Stimulated activated effector memory CD8-positive, alpha-beta T cell treated with anti-CD3 and anti-CD28 coated beads, Interleukin-12 subunit alpha, Interleukin-12 subunit beta, amount 100 ng/mL, for 72 hours (primary cell): ENCODE measurements at regions not wholly inside any gene's neighbourhood (a gene's known extent, or its start where the extent isn't known, plus 50 kb on each side); places are given as distances from the start of the nearest gene placed in this dataset.
"Not testable (repeated sequence)": the region's sequence is repeated elsewhere in the genome, so short reads cannot be mapped to it uniquely, and the experiment has no call there.

Source experiments
- ATAC-seq: fragments of 150-1000 bp; cut with Tn5 transposase; 2 replicates; pipeline ENCODE4 v1.10.0; 2021
- DNase-seq, 2 donors: peaks; one replicate each; pipeline ENCODE4 v3.0.0; 2021 to 2022; ENCODE audit warnings: low spot score in 2 of 2
- H3K27ac Mint-ChIP-seq: one replicate; pipeline ENCODE4 v1.8.0; 2022; ENCODE audit warnings: mild to moderate bottlenecking, mixed read lengths
- H3K36me3 Mint-ChIP-seq: one replicate; pipeline ENCODE4 v1.8.0; 2022; ENCODE audit warnings: mild to moderate bottlenecking, mixed read lengths
- H3K4me1 Mint-ChIP-seq: one replicate; pipeline ENCODE4 v1.8.0; 2022; ENCODE audit warnings: mixed read lengths
- H3K4me3 Mint-ChIP-seq: one replicate; pipeline ENCODE4 v1.8.0; 2022; ENCODE audit warnings: mild to moderate bottlenecking, mixed read lengths
- H3K9me3 Mint-ChIP-seq: one replicate; pipeline ENCODE4 v1.8.0; 2022; ENCODE audit warnings: mixed read lengths

DNA sequence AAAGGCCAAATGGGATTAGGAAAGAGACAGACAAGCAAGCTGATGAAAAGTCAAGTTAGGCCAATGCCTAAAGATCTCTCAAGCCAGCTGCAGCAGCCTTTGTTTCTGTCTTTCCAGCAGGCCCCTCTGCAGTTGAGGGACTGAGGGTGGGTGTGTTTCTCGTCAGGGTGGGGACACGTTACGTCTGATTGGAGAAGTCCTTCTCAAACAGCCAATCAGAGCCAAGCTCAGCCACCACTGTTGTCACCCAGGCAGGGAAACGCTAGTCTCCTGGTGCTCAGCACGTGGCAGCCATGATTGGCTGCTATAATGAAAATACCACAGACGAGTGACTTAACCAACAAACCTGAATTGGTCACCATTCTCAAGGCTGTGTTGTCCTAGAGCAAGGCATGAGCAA, 177.1 kb upstream of the LCORL start:
- no peaks in the 10 kb centered on the region for H3K9me3 Mint-ChIP-seq
- H3K4me1 Mint-ChIP-seq: no peaks in the 10 kb centered on the region
- no peaks in the 10 kb centered on the region for H3K36me3 Mint-ChIP-seq
- H3K27ac Mint-ChIP-seq: no peak overlapping the region
- H3K4me3 Mint-ChIP-seq: no peak overlapping the region
- no peak for ATAC-seq
- no peak for DNase-seq

DNA sequence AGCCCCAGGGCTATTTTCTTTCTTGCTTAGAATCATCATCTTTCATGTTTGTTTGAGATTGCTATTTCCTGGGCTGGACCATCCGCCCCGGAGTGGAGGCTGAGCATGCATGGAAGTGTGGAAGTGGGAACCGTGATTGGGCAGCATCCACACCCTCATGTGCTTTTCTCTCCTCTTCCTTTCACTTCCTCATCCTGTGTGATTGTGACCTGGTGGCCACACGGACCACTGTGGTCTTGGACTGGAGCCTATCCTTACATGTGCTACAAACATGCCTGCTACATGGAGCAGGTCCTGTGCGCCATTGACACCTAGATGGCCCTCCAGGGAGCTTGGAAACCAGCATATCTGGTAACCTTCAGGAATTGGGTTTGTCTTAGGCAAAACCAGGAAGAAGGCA, 175.9 kb upstream of the LCORL start:
- no peak overlapping the region for H3K27ac Mint-ChIP-seq
- DNase-seq (no peak), ATAC-seq (no peak)
- no peak overlapping the region for H3K4me3 Mint-ChIP-seq
- no peaks in the 10 kb centered on the region for H3K4me1 Mint-ChIP-seq
- H3K36me3 Mint-ChIP-seq: no peaks in the 10 kb centered on the region
- no peaks in the 10 kb centered on the region for H3K9me3 Mint-ChIP-seq

GRCh38 chr4:18194278-18194677, 172.7 kb upstream of the LCORL start:
- no peak overlapping the region for H3K27ac Mint-ChIP-seq
- no peaks in the 10 kb centered on the region for H3K9me3 Mint-ChIP-seq
- H3K36me3 Mint-ChIP-seq: no peaks in the 10 kb centered on the region
- H3K4me1 Mint-ChIP-seq: no peaks in the 10 kb centered on the region
- ATAC-seq (no peak), DNase-seq (no peak)
- no peak overlapping the region for H3K4me3 Mint-ChIP-seq

DNA sequence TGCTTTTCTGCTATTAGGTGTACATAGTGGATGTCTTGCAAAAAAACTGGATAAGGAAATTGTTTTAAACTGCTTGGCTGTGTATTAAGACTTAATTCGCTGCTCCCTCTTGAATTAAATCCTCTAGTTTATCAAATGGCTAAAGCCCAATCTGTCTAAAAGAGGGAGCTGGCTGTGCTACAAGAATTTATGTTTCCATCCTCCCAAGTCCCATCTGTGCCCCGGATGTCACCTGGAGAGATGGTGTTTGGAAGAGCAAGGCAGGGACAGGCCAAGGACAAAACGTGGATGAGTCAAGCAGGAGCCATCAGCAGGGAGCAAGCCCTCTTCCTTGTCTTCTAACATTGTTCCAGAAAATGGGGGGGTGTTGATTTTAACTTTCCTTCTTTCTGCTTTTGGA, 171.3 kb upstream of the LCORL start:
- no peaks in the 10 kb centered on the region for H3K4me1 Mint-ChIP-seq
- no peaks in the 10 kb centered on the region for H3K36me3 Mint-ChIP-seq
- H3K9me3 Mint-ChIP-seq: no peaks in the 10 kb centered on the region

DNA sequence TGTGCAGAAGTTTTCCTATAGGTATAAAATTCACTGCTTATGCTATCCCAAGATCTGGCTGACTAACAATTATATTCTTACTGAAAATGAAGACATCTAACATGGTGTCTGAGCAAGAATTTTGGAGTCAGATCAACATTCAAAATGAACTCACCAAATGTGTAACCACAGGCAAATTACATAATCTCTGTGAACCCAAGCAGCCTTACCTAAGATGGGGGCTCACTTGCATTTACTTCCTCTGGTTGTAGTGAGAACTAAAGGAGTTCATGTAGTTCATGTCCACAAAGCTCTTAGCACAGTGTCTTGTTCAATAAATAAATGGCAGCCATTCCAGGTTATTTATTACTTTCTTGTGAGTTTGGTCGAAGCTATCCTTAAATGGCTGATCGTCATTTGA, 163.9 kb upstream of the LCORL start:
- Mint-ChIP-seq H3K9me3 (no peaks in the 10 kb centered on the region), H3K4me1 (no peaks in the 10 kb centered on the region), H3K36me3 (no peaks in the 10 kb centered on the region), H3K4me3 (no peak overlapping the region), H3K27ac (no peak overlapping the region)
- ATAC-seq (no peak), DNase-seq (no peak)

More for the DNA sequence above, 171.3 kb upstream of the LCORL start:
- no peak for DNase-seq
- H3K4me3 Mint-ChIP-seq: no peak overlapping the region
- no peak for ATAC-seq
- no peak overlapping the region for H3K27ac Mint-ChIP-seq

- Mint-ChIP-seq H3K9me3 (no peaks in the 10 kb centered on the region), H3K4me1 (no peaks in the 10 kb centered on the region), H3K4me3 (no peak overlapping the region), H3K27ac (no peak overlapping the region), H3K36me3 (no peaks in the 10 kb centered on the region)
- no peak for DNase-seq
- ATAC-seq: no peak
Measured at GRCh38 chr4:18180892-18181291, 159.3 kb upstream of the LCORL start.

DNA sequence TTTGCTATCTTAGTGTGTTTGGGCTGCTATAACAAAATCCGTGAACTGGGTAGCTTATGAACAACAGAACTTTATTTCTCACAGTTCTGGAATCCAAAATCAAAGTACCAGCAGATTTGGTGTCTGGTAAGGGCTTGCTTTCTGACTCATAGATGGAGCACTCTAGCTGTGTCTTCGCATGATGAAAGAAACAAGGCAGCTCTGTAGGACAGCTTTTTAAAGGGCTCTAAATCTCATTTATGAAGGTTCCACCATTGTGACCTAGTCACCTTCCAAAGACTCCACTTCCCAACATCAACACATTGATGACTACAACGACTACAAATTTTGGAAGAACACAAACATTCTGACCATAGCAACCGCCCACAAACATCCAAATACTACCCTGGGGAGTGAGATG, 158.6 kb upstream of the LCORL start:
- Mint-ChIP-seq H3K27ac (no peak overlapping the region), H3K4me3 (no peak overlapping the region), H3K4me1 (no peaks in the 10 kb centered on the region), H3K36me3 (no peaks in the 10 kb centered on the region), H3K9me3 (no peaks in the 10 kb centered on the region)
- ATAC-seq: no peak
- DNase-seq: no peak

DNA sequence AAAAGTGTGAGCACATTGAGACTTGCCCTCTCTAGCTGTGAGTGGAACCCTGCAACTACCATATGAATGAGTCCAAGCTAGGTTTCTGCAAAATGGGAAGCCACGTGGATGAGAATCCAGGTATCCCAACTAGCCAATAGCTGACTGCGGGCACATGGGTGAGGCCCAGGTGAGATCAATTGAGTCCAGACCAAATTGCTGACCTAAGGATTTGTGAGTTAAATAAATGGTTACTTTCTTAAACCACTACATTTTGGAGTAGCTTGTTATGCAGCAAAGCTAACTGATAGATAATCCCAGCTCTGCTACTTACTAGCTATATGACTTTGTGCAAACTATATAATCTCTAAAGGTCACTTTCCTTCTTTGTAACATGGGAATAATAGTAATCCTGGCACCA, 150.3 kb upstream of the LCORL start:
- no peak overlapping the region for H3K27ac Mint-ChIP-seq
- no peaks in the 10 kb centered on the region for H3K9me3 Mint-ChIP-seq
- H3K4me1 Mint-ChIP-seq: no peaks in the 10 kb centered on the region
- no peaks in the 10 kb centered on the region for H3K36me3 Mint-ChIP-seq
- ATAC-seq: no peak
- DNase-seq: no peak
- no peak overlapping the region for H3K4me3 Mint-ChIP-seq

DNA sequence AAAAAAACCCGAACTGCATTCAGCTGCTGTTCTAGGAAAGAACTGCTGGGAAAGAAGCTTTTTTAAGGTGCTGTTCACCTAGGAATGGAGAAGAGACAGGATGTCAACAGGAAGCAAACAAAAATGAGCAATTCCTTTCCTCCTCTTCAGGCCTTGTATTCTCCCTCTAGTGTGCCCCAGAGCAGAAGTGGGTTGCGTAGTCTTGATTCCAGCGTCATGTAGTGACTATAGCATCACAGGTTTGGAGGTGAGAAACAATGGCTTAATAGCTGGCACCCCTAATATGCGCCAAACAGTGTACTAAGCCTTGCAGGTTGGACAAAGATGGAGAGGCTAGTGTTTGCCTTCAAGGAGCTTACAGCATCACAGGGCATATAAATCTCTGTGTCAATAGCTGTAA, 146.3 kb upstream of the LCORL start:
- Mint-ChIP-seq H3K36me3 (no peaks in the 10 kb centered on the region), H3K9me3 (peaks cover 4% of the 10 kb centered on the region), H3K27ac (no peak overlapping the region), H3K4me3 (no peak overlapping the region), H3K4me1 (no peaks in the 10 kb centered on the region)
- no peak for ATAC-seq
- DNase-seq: no peak

DNA sequence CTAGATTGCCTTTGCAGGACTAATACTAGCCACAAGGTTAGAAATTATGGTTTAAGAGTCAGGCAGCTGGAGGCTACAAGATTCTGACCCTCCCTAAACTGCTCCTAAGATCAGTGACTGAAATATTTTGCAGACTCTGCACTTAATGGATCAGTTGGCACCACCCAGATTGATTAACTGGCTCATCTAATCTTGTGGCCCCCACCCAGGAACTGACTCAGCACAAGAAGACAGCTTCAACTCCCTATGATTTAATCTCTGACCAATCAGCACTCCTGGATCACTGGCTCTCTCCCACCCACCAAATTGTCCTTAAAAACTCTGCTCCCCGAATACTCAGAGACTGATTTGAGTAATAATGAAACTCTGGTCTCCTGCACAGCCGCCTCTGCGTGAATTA, 145.4 kb upstream of the LCORL start:
- Mint-ChIP-seq H3K27ac (no peak overlapping the region), H3K9me3 (peaks cover 4% of the 10 kb centered on the region), H3K4me1 (no peaks in the 10 kb centered on the region), H3K36me3 (no peaks in the 10 kb centered on the region), H3K4me3 (no peak overlapping the region)
- DNase-seq (no peak), ATAC-seq (no peak)

DNA sequence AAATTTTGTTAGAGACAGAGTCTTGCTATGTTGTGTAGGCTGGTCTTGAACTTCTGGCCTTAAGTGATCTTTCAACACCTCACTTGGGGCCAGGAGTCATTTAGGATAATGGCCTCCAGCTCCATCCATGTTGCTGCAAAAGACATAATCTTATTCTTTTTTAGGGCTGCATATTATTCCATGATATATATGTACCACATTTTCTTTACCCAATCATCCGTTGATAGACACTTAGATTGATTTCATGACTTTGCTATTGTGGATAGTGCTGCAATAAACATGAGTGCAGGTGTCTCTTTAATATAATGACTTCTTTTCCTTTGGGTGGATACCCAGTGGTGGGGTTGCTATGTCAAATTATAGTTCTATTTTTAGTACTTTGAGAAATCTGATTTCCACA, 140.9 kb upstream of the LCORL start:
- peaks cover 4% of the 10 kb centered on the region for H3K9me3 Mint-ChIP-seq
- no peak for DNase-seq
- H3K27ac Mint-ChIP-seq: no peak overlapping the region
- no peak for ATAC-seq
- H3K36me3 Mint-ChIP-seq: no peaks in the 10 kb centered on the region
- H3K4me3 Mint-ChIP-seq: no peak overlapping the region
- H3K4me1 Mint-ChIP-seq: no peaks in the 10 kb centered on the region

- H3K4me3 Mint-ChIP-seq, ATAC-seq, H3K9me3 Mint-ChIP-seq, H3K27ac Mint-ChIP-seq, DNase-seq, H3K4me1 Mint-ChIP-seq, H3K36me3 Mint-ChIP-seq: not testable (repeated sequence)
Measured at GRCh38 chr4:18159117-18159912, 137.8 kb upstream of the LCORL start.

DNA sequence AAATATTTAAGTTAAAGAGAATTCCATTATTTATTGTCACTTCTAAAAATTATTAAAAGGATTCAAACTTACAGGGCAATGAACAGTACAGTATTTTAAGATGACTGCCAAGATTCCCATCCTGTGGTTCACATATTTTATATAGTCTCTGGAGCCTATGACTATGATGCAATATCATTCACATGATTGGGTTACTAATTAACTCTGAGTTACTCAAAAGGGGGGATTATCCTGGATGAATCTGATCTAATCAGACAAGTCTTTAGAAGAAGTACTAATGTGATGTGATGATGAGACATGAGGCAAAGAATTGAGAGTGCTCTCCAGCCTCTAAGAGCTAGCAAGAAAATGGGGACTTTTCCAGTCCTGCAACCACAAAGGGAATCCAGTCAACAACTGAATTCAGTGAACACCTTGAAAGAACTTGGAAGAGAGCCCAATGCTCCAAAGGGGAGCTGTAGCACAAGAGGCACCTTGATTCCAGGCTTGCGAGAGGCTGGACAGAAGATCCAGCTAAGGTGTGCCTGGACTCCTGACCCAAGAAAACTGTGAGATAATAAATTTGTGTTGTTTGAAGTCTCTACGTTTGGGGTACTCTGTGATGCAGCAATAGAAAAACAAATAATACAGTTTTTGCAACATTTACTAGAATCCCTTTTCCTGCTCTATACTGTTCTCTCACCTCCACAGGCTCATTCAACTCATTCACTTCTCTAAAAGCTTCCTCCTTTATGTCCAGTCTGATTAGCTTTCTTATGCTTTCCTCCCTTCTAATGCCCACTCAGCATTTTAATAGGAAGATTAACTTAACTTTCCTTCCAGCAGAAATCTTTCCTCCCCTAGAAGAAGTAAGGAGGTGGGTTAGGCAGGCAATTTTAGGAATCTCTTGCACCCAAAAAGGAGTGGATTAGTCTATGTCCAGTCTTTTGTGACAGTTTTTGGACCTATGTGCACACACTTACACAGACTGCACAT, 133.8 kb upstream of the LCORL start:
- no peaks in the 10 kb centered on the region for H3K9me3 Mint-ChIP-seq
- H3K27ac Mint-ChIP-seq: no peak overlapping the region
- no peak for DNase-seq
- H3K4me3 Mint-ChIP-seq: no peak overlapping the region
- ATAC-seq: no peak
- no peaks in the 10 kb centered on the region for H3K4me1 Mint-ChIP-seq
- H3K36me3 Mint-ChIP-seq: no peaks in the 10 kb centered on the region

DNA sequence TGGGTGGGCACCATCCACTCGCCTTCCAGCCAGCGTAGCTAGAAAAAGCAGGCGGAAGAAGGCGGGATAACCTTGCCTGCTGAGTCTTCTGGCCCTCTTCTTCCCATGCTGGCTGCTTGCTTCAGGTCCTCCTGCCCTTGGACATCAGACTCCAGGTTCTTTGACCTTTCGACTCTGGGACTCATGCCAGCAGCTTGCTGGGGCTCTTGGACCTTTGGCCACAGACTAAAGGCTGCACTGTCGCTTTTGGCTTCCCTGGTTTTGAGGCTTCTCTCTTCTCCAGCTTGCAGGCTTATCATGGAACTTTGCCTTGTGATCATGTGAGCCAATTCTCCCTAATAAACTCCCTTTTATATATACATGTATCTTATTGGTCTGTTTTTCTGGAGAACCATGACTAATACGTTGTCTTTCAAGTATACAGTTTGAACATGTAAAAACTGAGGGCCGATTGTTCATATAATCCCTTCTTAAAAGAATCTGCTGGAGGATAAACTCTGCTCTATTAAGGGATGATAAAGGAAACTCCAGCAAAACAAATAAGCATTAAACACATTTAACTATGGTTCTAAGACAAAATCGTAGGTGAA, 116.6 kb upstream of the LCORL start:
- Mint-ChIP-seq H3K4me1 (no peaks in the 10 kb centered on the region), H3K9me3 (peaks cover 3% of the 10 kb centered on the region), H3K27ac (no peak overlapping the region), H3K4me3 (no peak overlapping the region), H3K36me3 (no peaks in the 10 kb centered on the region)
- DNase-seq (no peak), ATAC-seq (no peak)

DNA sequence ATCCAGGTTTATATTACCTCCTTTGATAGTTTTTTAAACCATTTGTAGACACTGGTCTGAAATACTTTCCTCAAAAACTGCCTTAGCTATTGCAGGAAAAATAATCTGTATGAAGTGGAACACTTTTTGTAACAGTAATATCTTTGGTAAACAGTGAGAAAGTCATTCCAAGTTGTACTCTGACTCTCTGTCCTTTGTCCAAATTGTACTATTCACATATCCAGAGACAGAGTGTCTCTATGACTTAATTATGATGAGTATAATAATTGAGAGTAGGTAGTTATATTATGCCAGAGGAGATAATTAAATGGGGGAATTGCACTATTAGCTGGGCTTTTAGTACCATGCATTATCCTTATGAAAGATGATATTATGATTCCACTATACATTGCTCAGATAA, 112.6 kb upstream of the LCORL start:
- no peak overlapping the region for H3K4me3 Mint-ChIP-seq
- no peaks in the 10 kb centered on the region for H3K4me1 Mint-ChIP-seq
- no peaks in the 10 kb centered on the region for H3K36me3 Mint-ChIP-seq
- peaks cover 3% of the 10 kb centered on the region for H3K9me3 Mint-ChIP-seq
- ATAC-seq (no peak), DNase-seq (no peak)
- no peak overlapping the region for H3K27ac Mint-ChIP-seq

GRCh38 chr4:18130256-18130655, 108.7 kb upstream of the LCORL start:
- no peaks in the 10 kb centered on the region for H3K9me3 Mint-ChIP-seq
- ATAC-seq: no peak
- no peak overlapping the region for H3K27ac Mint-ChIP-seq

More at GRCh38 chr4:18130256-18130655, 108.7 kb upstream of the LCORL start:
- no peaks in the 10 kb centered on the region for H3K4me1 Mint-ChIP-seq
- H3K4me3 Mint-ChIP-seq: no peak overlapping the region
- no peak for DNase-seq
- H3K36me3 Mint-ChIP-seq: no peaks in the 10 kb centered on the region
